ENCODE measurements at regions not wholly inside any gene's neighbourhood (a gene's known extent, or its start where the extent isn't known, plus 50 kb on each side); places are given as distances from the start of the nearest gene placed in this dataset.

DNA sequence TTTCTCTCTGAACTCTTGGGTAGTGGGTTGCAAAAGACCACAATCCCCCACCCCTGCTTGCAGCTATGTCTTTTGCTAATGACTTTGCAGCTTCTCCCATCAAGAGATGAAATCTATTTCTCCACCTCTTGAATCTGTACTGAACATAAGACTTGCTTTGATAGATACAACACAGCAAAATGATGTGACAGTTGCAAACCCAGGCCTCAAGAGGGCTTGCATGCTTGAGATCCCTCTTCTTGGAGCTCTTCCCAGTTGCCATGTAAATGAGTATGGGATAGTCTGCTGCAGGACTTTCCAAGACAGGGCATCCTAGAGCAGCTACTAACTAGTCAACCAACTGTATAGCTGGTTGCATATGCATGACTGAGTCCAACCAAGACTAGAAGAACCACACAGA lies 783.6 kb downstream of the PDCD6IP start:
- no peak for DNase-seq
- no peak overlapping the region for H3K27ac ChIP-seq
- H3K27me3 ChIP-seq, result no peaks in the 10 kb centered on the region
- intact Hi-C loops (cut with DNase I), result no loop called here
- no peaks in the 10 kb centered on the region for H3K36me3 ChIP-seq
- no peak for ATAC-seq
- H3K4me3 ChIP-seq, result no peak overlapping the region
- TF ChIP-seq, protein P1, sequence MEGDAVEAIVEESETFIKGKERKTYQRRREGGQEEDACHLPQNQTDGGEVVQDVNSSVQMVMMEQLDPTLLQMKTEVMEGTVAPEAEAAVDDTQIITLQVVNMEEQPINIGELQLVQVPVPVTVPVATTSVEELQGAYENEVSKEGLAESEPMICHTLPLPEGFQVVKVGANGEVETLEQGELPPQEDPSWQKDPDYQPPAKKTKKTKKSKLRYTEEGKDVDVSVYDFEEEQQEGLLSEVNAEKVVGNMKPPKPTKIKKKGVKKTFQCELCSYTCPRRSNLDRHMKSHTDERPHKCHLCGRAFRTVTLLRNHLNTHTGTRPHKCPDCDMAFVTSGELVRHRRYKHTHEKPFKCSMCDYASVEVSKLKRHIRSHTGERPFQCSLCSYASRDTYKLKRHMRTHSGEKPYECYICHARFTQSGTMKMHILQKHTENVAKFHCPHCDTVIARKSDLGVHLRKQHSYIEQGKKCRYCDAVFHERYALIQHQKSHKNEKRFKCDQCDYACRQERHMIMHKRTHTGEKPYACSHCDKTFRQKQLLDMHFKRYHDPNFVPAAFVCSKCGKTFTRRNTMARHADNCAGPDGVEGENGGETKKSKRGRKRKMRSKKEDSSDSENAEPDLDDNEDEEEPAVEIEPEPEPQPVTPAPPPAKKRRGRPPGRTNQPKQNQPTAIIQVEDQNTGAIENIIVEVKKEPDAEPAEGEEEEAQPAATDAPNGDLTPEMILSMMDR (IDR thresholded peaks at IDR 0.05), result no peak
- TF ChIP-seq POLR2A (IDR thresholded peaks at IDR 0.05), result no peak
- peaks cover 0 to 2% (median 0%) of the 10 kb centered on the region in 12 donors for H3K4me1 ChIP-seq
- peaks cover 0 to 12% (median 2%) of the 10 kb centered on the region in 12 donors for H3K9me3 ChIP-seq

DNA sequence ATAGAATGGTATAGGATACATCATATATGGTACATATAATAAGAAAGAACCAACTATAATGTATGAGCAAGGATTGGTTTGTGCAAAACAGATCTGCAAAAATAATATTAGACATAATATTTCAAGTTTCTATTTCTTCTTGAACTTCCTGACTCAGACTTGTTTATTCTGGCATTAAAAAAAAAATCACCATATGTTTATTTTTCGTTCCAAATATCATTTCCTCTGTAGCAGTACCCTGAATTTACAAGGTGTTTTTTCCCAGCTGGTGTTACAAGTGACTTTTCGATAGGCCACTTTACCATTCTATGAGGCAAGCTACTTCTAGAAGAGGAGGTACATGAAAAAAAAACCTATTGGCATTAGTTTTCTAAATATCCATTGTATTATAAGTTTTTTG lies 785.0 kb downstream of the PDCD6IP start:
- intact Hi-C loops (cut with DNase I), result no loop called here

DNA sequence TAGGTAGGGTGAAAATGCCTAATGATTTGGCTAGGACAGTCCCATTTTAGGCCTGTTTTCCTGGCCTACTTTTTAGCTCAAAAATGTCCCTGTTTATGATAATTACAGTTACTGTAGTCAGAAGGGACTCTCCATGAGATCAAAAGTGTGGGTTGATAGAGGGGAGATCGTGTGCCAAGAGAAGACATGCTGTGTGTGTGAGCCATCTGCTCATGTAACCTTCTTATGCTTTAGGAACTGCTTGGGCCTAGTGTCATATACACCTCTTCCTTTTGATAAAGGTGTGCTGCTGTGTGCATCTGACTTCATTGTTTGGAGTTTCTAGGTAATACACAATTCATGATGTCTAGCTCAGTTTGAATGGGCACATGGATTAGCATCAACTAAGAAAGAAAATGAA lies 786.5 kb downstream of the PDCD6IP start:
- intact Hi-C loops (cut with DNase I), result no loop called here
- no peaks in the 10 kb centered on the region for H3K36me3 ChIP-seq
- ATAC-seq (no peak), DNase-seq (no peak)
- H3K4me1 ChIP-seq, result peaks cover 0 to 2% (median 0%) of the 10 kb centered on the region in 12 donors
- no peak overlapping the region for H3K4me3 ChIP-seq
- 63 to 73% (median 68%) methylated on average over 1 of the region's 1 CpG for WGBS, 4 donors
- peaks cover 0 to 41% (median 8%) of the 10 kb centered on the region in 12 donors for H3K9me3 ChIP-seq
- TF ChIP-seq POLR2A (IDR thresholded peaks at IDR 0.05), result no peak
- TF ChIP-seq, protein P1 (IDR thresholded peaks at IDR 0.05), result no peak
- H3K27ac ChIP-seq, result no peak overlapping the region
- no peaks in the 10 kb centered on the region for H3K27me3 ChIP-seq

More for the DNA sequence above, 785.0 kb downstream of the PDCD6IP start:
- TF ChIP-seq, protein P1 (IDR thresholded peaks at IDR 0.05), result no peak
- no peak for TF ChIP-seq POLR2A (IDR thresholded peaks at IDR 0.05)
- H3K4me3 ChIP-seq, result no peak overlapping the region
- no peak overlapping the region for H3K27ac ChIP-seq
- H3K4me1 ChIP-seq, result peaks cover 0 to 2% (median 0%) of the 10 kb centered on the region in 12 donors
- H3K27me3 ChIP-seq, result no peaks in the 10 kb centered on the region
- peaks cover 0 to 26% (median 5%) of the 10 kb centered on the region in 12 donors for H3K9me3 ChIP-seq
- DNase-seq, result no peak
- H3K36me3 ChIP-seq, result no peaks in the 10 kb centered on the region
- no peak for ATAC-seq
- 51 to 71% (median 60%) methylated on average over 2 of the region's 2 CpGs for WGBS, 4 donors

DNA sequence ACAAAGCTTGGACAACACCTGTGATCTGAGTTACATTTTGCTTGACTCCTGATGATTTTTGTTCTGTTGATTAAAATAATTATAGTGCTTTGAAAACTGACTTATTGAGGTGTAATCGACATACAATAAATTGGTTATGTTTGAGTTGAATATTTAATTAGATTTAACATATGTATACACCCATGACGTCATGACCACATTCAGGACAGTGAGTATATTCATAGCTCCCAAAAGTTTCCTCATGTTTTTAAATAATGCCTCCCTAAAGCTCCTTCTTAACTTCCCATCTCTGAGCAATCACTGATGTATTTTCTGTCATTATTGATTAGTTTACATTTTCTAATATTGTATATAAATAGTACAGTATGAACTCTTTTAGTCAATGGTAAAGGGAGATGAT lies 801.2 kb downstream of the PDCD6IP start:
- no peaks in the 10 kb centered on the region for H3K36me3 ChIP-seq
- WGBS, 4 donors, result 75 to 89% (median 83%) methylated on average over 2 of the region's 2 CpGs
- no peaks in the 10 kb centered on the region for H3K4me1 ChIP-seq
- DNase-seq (no peak), ATAC-seq (no peak)
- no peaks in the 10 kb centered on the region for H3K27me3 ChIP-seq
- H3K27ac ChIP-seq, result no peak overlapping the region
- intact Hi-C loops (cut with DNase I), result no loop called here
- peaks cover 0 to 34% (median 0%) of the 10 kb centered on the region in 12 donors for H3K9me3 ChIP-seq
- H3K4me3 ChIP-seq, result no peak overlapping the region
- no peak for TF ChIP-seq POLR2A (IDR thresholded peaks at IDR 0.05)
- TF ChIP-seq, protein P1 (IDR thresholded peaks at IDR 0.05), result no peak
